GM23338 (cell line): ENCODE measurements at regions not wholly inside any gene's neighbourhood (a gene's known extent, or its start where the extent isn't known, plus 50 kb on each side); places are given as distances from the start of the nearest gene placed in this dataset.

Experiments used
- ATAC-seq: fragments of 200-7000 bp; cut with Tn5 transposase; 3 replicates; pipeline ENCODE4 v1.9.1; 2020
- DNase-seq: peaks from one replicate; pipeline ENCODE4 v3.0.0-alpha.2; 2015; ENCODE audit warnings: low spot score
- H2AFZ ChIP-seq: fragments of 200-600 bp; sonication (generic); 2 replicates; pipeline ENCODE4 v1.8.0; 2016; ENCODE audit warnings: antibody characterized with exemption, mild to moderate bottlenecking, moderate library complexity
- H3F3A ChIP-seq: fragments of 200-600 bp; sonication (generic); replicated peaks from 2 replicates; pipeline ENCODE4 v1.8.0; 2017; ENCODE audit warnings: antibody characterized with exemption, mixed run types, low read depth
- H3K27ac ChIP-seq: fragments of 200-600 bp; sonication (generic); 2 replicates; pipeline ENCODE4 v1.6.1; 2016; ENCODE audit warnings: low read depth
- H3K27me3 ChIP-seq: fragments of 200-600 bp; sonication (generic); 2 replicates; pipeline ENCODE4 v1.8.0; 2016; ENCODE audit warnings: mild to moderate bottlenecking, mixed run types, moderate library complexity; ENCODE audit not compliant: insufficient read depth
- H3K36me3 ChIP-seq: fragments of 200-600 bp; sonication (generic); 2 replicates; pipeline ENCODE4 v1.8.0; 2016; ENCODE audit warnings: mild to moderate bottlenecking; ENCODE audit not compliant: insufficient read depth
- H3K4me1 ChIP-seq: fragments of 200-600 bp; sonication (generic); 2 replicates; pipeline ENCODE4 v1.8.0; 2016; ENCODE audit warnings: mild to moderate bottlenecking, moderate library complexity; ENCODE audit not compliant: insufficient read depth
- H3K4me2 ChIP-seq: fragments of 200-600 bp; sonication (generic); 2 replicates; pipeline ENCODE4 v1.7.1; 2017; ENCODE audit warnings: mixed run types
- H3K4me3 ChIP-seq: fragments of 200-600 bp; sonication (generic); 2 replicates; pipeline ENCODE4 v1.6.1; 2016; ENCODE audit warnings: mixed run types
- H3K79me2 ChIP-seq: fragments of 200-600 bp; sonication (generic); replicated peaks from 2 replicates; pipeline ENCODE4 v1.8.0; 2017; ENCODE audit warnings: mild to moderate bottlenecking; ENCODE audit not compliant: insufficient read depth
- H3K9me2 ChIP-seq: fragments of 200-600 bp; sonication (generic); 2 replicates; pipeline ENCODE4 v1.8.0; 2017; ENCODE audit not compliant: insufficient read depth
- H4K20me1 ChIP-seq: fragments of 200-600 bp; sonication (generic); replicated peaks from 2 replicates; pipeline ENCODE4 v1.8.0; 2017; ENCODE audit warnings: mild to moderate bottlenecking; ENCODE audit not compliant: insufficient read depth
- H3K27ac Mint-ChIP-seq: 2 replicates; pipeline ENCODE4 v1.8.0; 2020; ENCODE audit warnings: inconsistent platforms, mild to moderate bottlenecking, moderate library complexity, mixed read lengths
- H3K27me3 Mint-ChIP-seq: 3 replicates; pipeline ENCODE4 v1.8.0; 2022; ENCODE audit warnings: low read depth, mild to moderate bottlenecking, moderate library complexity, mixed read lengths, inconsistent platforms; ENCODE audit not compliant: insufficient read depth, poor library complexity
- H3K36me3 Mint-ChIP-seq: 3 replicates; pipeline ENCODE4 v1.8.0; 2021; ENCODE audit warnings: low read depth, mild to moderate bottlenecking, inconsistent platforms, moderate library complexity, mixed read lengths
- H3K4me1 Mint-ChIP-seq: 3 replicates; pipeline ENCODE4 v1.8.0; 2020; ENCODE audit warnings: mild to moderate bottlenecking, inconsistent platforms, mixed read lengths
- H3K4me3 Mint-ChIP-seq: 3 replicates; pipeline ENCODE4 v1.8.0; 2021; ENCODE audit warnings: moderate library complexity, mild to moderate bottlenecking, inconsistent platforms, mixed read lengths
- H3K9me3 Mint-ChIP-seq: 3 replicates; pipeline ENCODE4 v1.8.0; 2020; ENCODE audit warnings: moderate library complexity, mild to moderate bottlenecking, inconsistent platforms, mixed read lengths
- CREB1 ChIP-seq: fragments of 250-450 bp; sonication (Bioruptor Pico); IDR thresholded peaks from 2 replicates; pipeline ENCODE4 v1.5.0; 2020; ENCODE audit warnings: low read depth, mild to moderate bottlenecking, moderate library complexity
- CTCF ChIP-seq, 2 experiments: fragments of 200-600 bp in 1 of 2; sonication (generic) in 1 of 2; conservative IDR thresholded peaks; 2 replicates each; pipeline versions ENCODE4 v1.5.1 to v1.6.1; 2016 to 2017; ENCODE audit warnings: antibody characterized with exemption in 2 of 2, low read depth in 2 of 2, mild to moderate bottlenecking in 2 of 2, moderate library complexity in 1 of 2
- ETS1 ChIP-seq: IDR thresholded peaks from 2 replicates; pipeline ENCODE4 v1.6.1; 2016; ENCODE audit warnings: antibody characterized with exemption
- EZH2 ChIP-seq: fragments of 200-600 bp; sonication (generic); IDR thresholded peaks from one replicate; pipeline ENCODE4 v1.8.0; 2017; ENCODE audit warnings: antibody characterized with exemption, mild to moderate bottlenecking, low read depth; ENCODE audit not compliant: unreplicated experiment
- JUNB ChIP-seq: IDR thresholded peaks from one replicate; pipeline ENCODE4 v1.6.1; 2016; ENCODE audit warnings: antibody characterized with exemption; ENCODE audit not compliant: unreplicated experiment
- NANOG ChIP-seq: IDR thresholded peaks from 2 replicates; pipeline ENCODE4 v1.6.1; 2016; ENCODE audit warnings: antibody characterized with exemption, borderline replicate concordance
- POLR2AphosphoS5 ChIP-seq: IDR thresholded peaks from 2 replicates; pipeline ENCODE4 v1.6.1; 2016; ENCODE audit warnings: antibody characterized with exemption, low read depth
- REST ChIP-seq: IDR thresholded peaks from one replicate; pipeline ENCODE4 v1.6.1; 2018; ENCODE audit warnings: antibody characterized with exemption; ENCODE audit not compliant: unreplicated experiment
- STAT1 ChIP-seq: IDR thresholded peaks from one replicate; pipeline ENCODE4 v1.6.1; 2016; ENCODE audit warnings: antibody characterized with exemption; ENCODE audit not compliant: unreplicated experiment
- ZNF114 ChIP-seq: fragments of 250-450 bp; sonication (Bioruptor Pico); IDR thresholded peaks from 2 replicates; pipeline ENCODE4 v1.5.0; 2020; ENCODE audit warnings: mild to moderate bottlenecking, moderate library complexity
- ZNF331 ChIP-seq: fragments of 250-450 bp; sonication (Bioruptor Pico); IDR thresholded peaks from 2 replicates; pipeline ENCODE4 v1.5.0; 2020; ENCODE audit warnings: low read depth, mild to moderate bottlenecking, moderate library complexity
- ZNF462 ChIP-seq: fragments of 250-450 bp; sonication (Bioruptor Pico); IDR thresholded peaks from 2 replicates; pipeline ENCODE4 v1.5.0; 2020; ENCODE audit warnings: mild to moderate bottlenecking, moderate library complexity

GRCh38 chr16:72455743-72456659 is 284.0 kb upstream of the PMFBP1 start:
- TF ChIP-seq REST (no peak), CTCF (conservative IDR thresholded peaks at IDR 0.05; ENCODE audit: low read depth in 2 of 2) (no peak), JUNB (no peak), ETS1 (no peak), ZNF331 (CRISPR knock-in tag) (no peak), CREB1 (CRISPR knock-in tag) (no peak), EZH2 (no peak), ZNF114 (CRISPR knock-in tag) (no peak), POLR2AphosphoS5 (no peak), STAT1 (no peak), ZNF462 (CRISPR knock-in tag) (no peak), NANOG (no peak)
- H3K27ac ChIP-seq: no peak overlapping the region
- no peaks in the 10 kb centered on the region for H3F3A ChIP-seq
- no peak for ATAC-seq
- no peaks in the 10 kb centered on the region; the same call in 1 of the 2 replicates for H3K9me2 ChIP-seq
- H3K4me1 Mint-ChIP-seq: no peaks in the 10 kb centered on the region
- no peak overlapping the region for H3K4me3 ChIP-seq
- no peaks in the 10 kb centered on the region for H3K79me2 ChIP-seq
- peaks cover 45% of the 10 kb centered on the region for H3K9me3 Mint-ChIP-seq
- H3K27me3 Mint-ChIP-seq: no peaks in the 10 kb centered on the region
- no peaks in the 10 kb centered on the region for H4K20me1 ChIP-seq
- H3K27me3 ChIP-seq: no peaks in the 10 kb centered on the region
- no peak for DNase-seq
- H3K36me3 ChIP-seq: no peaks in the 10 kb centered on the region
- peaks cover 32% of the 10 kb centered on the region; the same call in 2 of the 3 replicates for H3K36me3 Mint-ChIP-seq
- H3K4me2 ChIP-seq: no peak overlapping the region
- H3K27ac Mint-ChIP-seq: no peak overlapping the region
- no peak overlapping the region for H3K4me3 Mint-ChIP-seq
- no peaks in the 10 kb centered on the region for H3K4me1 ChIP-seq
- no peak overlapping the region for H2AFZ ChIP-seq
